GM18505 (cell line): ENCODE measurements at regions not wholly inside any gene's neighbourhood (a gene's known extent, or its start where the extent isn't known, plus 50 kb on each side); places are given as distances from the start of the nearest gene placed in this dataset.

Source experiments
- ATAC-seq: cut with Tn5 transposase; IDR thresholded peaks from one replicate; pipeline ENCODE4 v1.9.1; 2021; ENCODE audit not compliant: unreplicated experiment
- POLR2A ChIP-seq: IDR thresholded peaks from 4 replicates; pipeline ENCODE4 v1.6.1; 2011; ENCODE audit warnings: borderline replicate concordance; ENCODE audit not compliant: insufficient read depth, insufficient read length; ENCODE audit errors: extremely low read depth

DNA sequence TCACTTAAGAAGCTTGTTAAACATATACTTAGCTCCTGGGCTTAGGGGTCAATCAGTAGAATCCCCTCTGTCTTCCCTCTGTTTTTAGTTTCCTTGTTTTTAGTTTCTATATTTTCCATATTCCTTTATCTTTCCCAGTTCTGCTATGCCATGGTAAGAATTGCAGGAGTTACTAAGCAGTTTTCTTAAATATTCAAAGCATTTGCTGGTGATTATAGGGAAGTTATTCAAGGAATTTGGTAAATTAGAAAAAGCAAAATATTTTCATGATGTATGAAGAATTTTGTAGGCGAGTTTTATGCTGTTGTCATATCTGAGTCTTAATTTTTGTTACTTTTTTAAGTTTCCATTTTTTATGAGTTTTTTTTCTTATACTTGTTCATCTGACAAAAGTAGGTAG lies 91.6 kb upstream of the NUDT6 start:
- ATAC-seq: no peak
- no peak for TF ChIP-seq POLR2A

DNA sequence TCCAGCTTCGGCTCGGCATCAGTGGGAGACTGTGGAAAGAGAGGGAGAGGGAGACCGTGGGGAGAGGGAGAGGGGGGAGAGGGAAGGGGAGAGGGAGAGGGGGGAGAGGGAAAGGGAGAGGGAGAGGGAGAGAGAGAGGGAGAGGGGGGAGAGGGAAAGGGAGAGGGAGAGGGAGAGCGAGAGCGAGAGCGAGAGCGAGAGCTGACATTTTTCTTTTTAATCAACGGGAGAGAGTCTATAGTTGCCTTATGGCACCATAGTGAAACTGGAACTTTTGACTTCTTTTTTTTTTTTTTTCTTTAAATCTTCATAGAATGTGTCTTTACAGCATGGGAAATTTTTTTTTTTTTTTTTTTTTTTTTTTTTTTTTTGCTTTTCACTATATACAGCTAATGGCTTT lies 94.7 kb upstream of the NUDT6 start:
- no peak for TF ChIP-seq POLR2A
- no peak for ATAC-seq

DNA sequence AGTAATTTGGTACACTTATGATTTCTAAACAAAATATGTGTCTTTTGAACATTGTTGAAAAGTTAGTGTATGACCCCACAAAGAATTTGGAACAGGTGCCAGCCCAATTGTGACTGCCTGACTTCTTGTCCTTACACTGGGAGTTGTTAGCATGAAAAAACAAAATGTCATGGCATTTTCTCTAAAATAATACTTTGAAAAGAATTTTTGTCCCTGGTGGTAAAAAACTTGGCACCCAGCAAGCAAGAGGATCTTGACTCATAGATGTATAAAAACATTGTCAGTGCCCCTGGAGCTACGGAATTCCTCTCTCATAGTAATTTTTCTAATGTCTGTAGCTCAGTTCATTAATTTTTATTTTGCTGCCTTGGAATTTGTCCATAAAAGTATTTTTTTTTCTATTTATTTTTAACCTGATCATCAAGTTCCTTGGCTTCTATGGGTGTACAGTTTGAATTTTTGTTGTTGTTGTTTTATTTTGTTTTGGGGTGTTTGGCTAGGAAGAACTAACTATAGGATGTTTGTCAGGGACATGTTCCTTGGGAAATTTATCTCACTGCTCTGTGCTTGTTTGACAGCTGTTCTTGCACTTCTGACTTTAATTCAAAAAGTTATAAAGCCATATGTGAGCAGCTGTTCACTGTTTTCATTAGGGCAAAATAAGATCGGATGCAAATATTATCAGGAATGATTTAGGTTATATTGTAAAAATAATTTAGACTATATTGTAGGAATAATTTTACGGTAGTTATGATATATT lies 95.4 kb upstream of the NUDT6 start:
- ATAC-seq: no peak
- TF ChIP-seq POLR2A: no peak

DNA sequence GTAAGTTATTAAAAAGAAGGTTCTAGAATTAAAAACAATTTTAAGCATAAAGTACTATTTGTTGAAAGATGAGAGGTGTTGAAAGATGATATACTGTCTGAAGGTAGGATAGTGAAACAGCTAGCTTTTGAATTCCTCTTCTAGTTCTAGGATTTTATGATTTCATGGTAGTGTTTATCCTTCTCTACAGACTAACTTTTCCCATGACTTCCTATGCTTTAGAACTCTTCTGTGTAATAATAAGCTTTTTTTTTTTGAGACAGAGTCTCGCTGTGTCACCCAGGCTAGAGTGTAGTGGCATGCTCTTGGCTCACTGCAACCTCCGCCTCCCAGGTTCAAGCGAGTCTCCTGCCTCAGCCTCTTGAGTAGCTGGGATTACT lies 96.0 kb upstream of the NUDT6 start:
- no peak for TF ChIP-seq POLR2A
- ATAC-seq: no peak

GRCh38 chr4:123020285-123020684 lies 97.9 kb upstream of the NUDT6 start:
- TF ChIP-seq POLR2A: no peak

DNA sequence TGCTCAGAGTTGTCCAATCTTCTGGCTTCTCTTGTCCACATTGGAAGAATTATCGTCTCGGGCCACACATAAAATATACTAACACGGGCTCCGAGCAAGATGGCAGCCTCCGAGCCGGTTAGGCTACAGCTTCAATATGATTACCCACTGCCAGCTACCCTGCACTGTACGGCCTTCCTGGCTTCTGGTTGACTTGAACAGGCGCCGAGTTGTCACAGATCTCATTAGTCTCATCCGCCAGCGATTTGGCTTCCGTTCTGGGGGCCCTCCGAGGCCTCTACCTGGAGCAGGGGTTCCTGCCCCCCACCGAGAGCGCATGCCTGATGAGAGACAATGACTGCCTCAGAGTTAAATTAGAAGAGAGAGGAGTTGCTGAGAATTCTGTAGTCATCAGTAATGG lies 101.2 kb upstream of the NUDT6 start:
- no peak for TF ChIP-seq POLR2A
- no peak for ATAC-seq

More at GRCh38 chr4:123020285-123020684, 97.9 kb upstream of the NUDT6 start:
- no peak for ATAC-seq

DNA sequence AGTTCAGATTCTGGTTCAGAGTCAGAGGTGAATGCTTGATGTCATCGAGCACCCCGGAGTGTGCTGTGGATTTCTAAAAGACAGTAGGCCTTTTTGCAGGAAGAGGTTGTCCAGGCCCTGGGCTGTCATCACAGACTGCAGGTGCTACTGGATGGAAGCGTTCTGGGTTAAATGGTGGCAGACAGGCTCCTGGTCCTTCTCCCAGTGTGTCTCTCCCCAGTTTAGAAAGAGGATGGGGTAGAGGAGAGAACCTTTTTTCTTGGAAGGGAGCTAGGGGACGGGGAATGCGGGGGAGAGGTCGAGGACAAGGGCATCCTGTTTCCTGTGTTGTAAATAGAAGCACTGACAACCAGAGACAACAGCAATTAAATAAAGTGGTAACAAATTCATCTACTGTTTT lies 102.3 kb upstream of the NUDT6 start:
- ATAC-seq: no peak
- no peak for TF ChIP-seq POLR2A

- no peak for TF ChIP-seq POLR2A
- no peak for ATAC-seq
Measured at GRCh38 chr4:123025398-123025797, 103.0 kb upstream of the NUDT6 start.

GRCh38 chr4:123026015-123026414 lies 103.6 kb upstream of the NUDT6 start:
- peak; percentile 58 for ATAC-seq

DNA sequence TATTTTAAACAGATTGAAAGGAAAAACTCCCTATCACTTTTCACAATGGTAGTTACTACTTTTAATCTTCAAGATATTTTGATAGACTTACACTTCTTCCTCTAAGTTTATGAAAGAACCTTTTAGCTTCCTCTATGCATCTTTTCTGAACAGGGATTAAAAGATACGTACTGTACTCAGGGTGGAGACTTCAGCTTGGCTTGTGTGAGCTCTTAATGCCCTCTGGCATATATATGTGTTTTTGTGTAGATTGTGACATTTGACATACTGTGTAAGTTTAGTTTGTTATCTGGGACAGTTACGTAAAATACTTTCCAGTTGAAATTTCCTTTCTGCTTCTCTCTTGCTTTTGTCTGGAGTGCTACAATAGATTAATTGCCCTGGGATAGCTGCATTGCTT lies 109.3 kb upstream of the NUDT6 start:
- no peak for TF ChIP-seq POLR2A
- ATAC-seq: no peak

DNA sequence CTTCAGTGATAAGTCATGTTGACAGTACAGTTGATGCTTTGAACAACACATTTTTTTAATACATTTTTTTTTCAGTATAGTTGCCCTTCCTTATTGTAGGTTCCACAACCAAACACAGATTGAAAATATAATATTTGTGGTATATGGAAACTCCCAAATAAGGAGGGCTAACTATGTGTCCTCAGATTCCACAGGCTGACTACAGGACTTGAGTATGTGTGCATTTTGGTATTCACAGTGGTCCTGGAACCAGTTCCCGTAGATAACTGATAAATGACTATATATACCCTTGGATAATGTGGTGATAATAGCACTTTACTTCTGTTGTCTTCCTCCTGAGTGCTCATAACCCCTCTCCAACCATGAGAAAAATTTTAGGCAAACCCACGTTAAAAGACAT lies 111.6 kb upstream of the NUDT6 start:
- TF ChIP-seq POLR2A: no peak
- no peak for ATAC-seq

DNA sequence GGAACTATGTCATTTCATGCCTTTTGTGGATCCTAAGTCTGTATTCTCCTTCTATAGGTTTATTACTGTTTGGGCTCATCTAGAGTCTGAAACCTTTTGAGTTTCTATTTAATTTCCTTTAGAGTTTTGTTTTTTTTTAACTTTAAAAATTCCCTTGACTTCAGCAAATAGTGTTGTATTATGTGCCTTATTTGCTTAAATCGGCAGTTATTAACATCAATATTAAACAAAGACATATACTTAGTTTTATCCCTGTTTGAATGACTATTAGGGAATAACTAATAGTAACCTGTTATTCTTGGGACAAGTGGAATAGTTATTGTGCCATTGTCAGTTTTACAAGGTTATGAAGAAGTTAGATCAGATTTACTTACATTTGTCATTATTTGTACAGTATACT lies 112.8 kb upstream of the NUDT6 start:
- no peak for ATAC-seq
- TF ChIP-seq POLR2A: no peak

DNA sequence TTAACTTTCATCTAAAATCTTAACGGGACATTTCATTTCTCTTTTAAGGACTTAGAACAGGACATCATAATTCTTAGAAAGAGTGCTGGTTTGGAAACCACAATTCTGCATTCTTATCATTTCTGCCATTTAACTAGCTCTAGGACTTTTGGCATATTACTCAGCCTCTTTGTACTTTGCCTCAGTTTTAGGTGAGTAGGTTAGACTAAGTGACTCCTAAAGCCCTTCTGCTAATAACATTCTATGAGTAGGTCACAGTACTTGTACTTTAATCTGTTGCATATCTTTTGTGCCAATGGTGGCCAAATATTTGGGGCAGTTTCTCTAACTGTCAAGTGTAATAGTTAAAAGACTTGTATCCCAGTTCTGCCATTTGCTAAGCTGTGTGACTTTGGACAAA lies 115.4 kb upstream of the NUDT6 start:
- ATAC-seq: no peak
- TF ChIP-seq POLR2A: no peak

- ATAC-seq: no peak
- TF ChIP-seq POLR2A: no peak
Measured at GRCh38 chr4:123042095-123042494, 119.7 kb upstream of the NUDT6 start.

DNA sequence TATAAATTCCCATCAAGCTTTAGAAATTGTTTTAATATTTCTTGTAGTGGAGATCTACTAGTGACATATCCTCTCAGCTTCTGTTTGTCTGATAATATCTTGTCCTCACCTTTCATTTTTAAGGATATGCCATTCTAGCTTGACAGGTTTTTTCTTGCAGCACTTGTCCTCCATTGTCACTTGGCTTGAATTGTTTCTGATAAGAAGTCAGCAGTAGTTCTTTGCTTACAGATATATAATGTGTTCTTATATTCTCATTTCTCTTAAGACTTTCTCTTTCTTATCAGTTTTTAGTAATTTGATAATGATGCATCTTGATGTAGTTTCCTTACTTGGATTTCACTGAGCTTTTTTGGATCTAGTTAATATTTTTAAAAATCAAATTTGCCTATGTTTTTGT lies 120.6 kb upstream of the NUDT6 start:
- no peak for ATAC-seq
- TF ChIP-seq POLR2A: no peak
